Peyer's patch (tissue), 4 donors: ENCODE measurements at regions not wholly inside any gene's neighbourhood (a gene's known extent, or its start where the extent isn't known, plus 50 kb on each side); places are given as distances from the start of the nearest gene placed in this dataset.

Source experiments
- DNase-seq, 3 donors: peaks; one replicate each; pipeline ENCODE4 v3.0.0-alpha.2; 2017 to 2019
- H3K27ac ChIP-seq, 4 donors: fragments of 200-600 bp; sonication (generic); one replicate each; pipeline ENCODE4 v1.5.1; 2016 to 2019
- H3K27me3 ChIP-seq, 2 donors: fragments of 200-600 bp; sonication (generic); one replicate each; pipeline ENCODE4 v1.5.1; 2019
- H3K36me3 ChIP-seq, 3 donors: fragments of 200-600 bp; sonication (generic); one replicate each; pipeline ENCODE4 v1.5.1; 2016 to 2019
- H3K4me1 ChIP-seq, 4 donors: fragments of 200-600 bp; sonication (generic); one replicate each; pipeline ENCODE4 v1.5.1; 2016 to 2019
- H3K4me3 ChIP-seq, 4 donors: fragments of 200-600 bp; sonication (generic); 1 replicate in 3 of 4; 2 replicates in 1 of 4; pipeline ENCODE4 v1.5.1; 2016 to 2019; ENCODE audit warnings: mild to moderate bottlenecking in 1 of 4
- H3K9me3 ChIP-seq, 4 donors: fragments of 200-600 bp; sonication (generic); one replicate each; pipeline ENCODE4 v1.5.1; 2016 to 2019; ENCODE audit warnings: mild to moderate bottlenecking in 1 of 4
- POLR2A ChIP-seq, 2 donors: fragments of 450-650 bp; IDR thresholded peaks; one replicate each; pipeline ENCODE4 v1.5.1; 2017; ENCODE audit warnings: antibody characterized with exemption in 2 of 2, mild to moderate bottlenecking in 2 of 2, moderate library complexity in 2 of 2
- TF ChIP-seq, protein P1 (sequence below), 6 experiments: fragments of 450-650 bp in 4 of 6; fragments of 200-600 bp in 2 of 6; sonication (generic) in 1 of 6; IDR thresholded peaks; one replicate each; pipeline ENCODE4 v1.5.1; 2017 to 2019; ENCODE audit warnings: antibody characterized with exemption in 6 of 6, mild to moderate bottlenecking in 3 of 6, moderate library complexity in 1 of 6

DNA sequence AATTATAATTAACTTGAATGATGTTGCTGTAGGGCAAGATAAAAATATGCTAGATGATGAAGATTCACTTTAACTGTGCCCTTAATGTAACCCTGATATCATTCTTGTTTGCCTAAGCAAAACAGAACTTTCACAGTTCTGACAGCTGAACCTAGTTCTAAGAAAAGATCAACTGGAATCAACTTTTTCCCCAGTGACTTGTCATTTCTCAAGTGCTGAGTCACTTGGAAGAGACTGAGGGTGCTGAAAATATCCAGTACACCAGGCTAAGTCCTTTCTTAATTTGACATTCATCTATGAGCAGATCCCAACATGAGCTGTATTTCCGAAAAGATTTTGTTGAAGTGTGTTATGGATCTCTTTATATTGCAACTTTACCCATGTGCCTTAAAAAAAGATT lies 140.4 kb downstream of the MID1IP1 start:
- no peak for TF ChIP-seq POLR2A (IDR thresholded peaks at IDR 0.05)
- TF ChIP-seq, protein P1, sequence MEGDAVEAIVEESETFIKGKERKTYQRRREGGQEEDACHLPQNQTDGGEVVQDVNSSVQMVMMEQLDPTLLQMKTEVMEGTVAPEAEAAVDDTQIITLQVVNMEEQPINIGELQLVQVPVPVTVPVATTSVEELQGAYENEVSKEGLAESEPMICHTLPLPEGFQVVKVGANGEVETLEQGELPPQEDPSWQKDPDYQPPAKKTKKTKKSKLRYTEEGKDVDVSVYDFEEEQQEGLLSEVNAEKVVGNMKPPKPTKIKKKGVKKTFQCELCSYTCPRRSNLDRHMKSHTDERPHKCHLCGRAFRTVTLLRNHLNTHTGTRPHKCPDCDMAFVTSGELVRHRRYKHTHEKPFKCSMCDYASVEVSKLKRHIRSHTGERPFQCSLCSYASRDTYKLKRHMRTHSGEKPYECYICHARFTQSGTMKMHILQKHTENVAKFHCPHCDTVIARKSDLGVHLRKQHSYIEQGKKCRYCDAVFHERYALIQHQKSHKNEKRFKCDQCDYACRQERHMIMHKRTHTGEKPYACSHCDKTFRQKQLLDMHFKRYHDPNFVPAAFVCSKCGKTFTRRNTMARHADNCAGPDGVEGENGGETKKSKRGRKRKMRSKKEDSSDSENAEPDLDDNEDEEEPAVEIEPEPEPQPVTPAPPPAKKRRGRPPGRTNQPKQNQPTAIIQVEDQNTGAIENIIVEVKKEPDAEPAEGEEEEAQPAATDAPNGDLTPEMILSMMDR (IDR thresholded peaks at IDR 0.05): no peak
- Histone ChIP-seq H3K27me3 (no peaks in the 10 kb centered on the region), H3K27ac (peak overlapping the region in 1 of 4 donors; percentile 31), H3K4me3 (no peak overlapping the region), H3K9me3 (no peaks in the 10 kb centered on the region), H3K4me1 (no peaks in the 10 kb centered on the region), H3K36me3 (no peaks in the 10 kb centered on the region)
- DNase-seq: no peak

DNA sequence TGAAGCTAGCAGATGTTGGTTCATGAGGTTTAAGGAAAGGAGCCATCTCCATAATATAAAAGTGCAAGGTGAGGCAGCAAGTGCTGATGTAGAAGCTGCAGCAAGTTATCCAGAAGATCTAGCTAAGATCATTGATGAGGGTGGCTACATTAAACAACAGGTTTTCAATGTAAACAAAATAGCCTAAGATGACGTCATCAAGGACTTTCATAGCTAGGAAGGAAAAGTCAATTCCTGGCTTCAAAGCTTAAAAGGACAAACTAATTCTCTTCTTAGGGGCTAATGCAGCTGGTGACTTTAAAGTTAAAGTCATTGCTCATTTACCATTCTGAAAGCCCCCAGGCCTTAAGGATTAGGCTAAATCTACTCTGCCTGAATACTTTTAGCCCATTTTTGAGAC lies 141.9 kb downstream of the MID1IP1 start:
- H3K27me3 ChIP-seq: no peaks in the 10 kb centered on the region
- H3K36me3 ChIP-seq: no peaks in the 10 kb centered on the region
- no peak overlapping the region for H3K27ac ChIP-seq
- no peaks in the 10 kb centered on the region for H3K9me3 ChIP-seq
- DNase-seq: no peak
- no peak for TF ChIP-seq POLR2A (IDR thresholded peaks at IDR 0.05)
- TF ChIP-seq, protein P1 (IDR thresholded peaks at IDR 0.05): no peak
- no peak overlapping the region for H3K4me3 ChIP-seq
- H3K4me1 ChIP-seq: no peaks in the 10 kb centered on the region

DNA sequence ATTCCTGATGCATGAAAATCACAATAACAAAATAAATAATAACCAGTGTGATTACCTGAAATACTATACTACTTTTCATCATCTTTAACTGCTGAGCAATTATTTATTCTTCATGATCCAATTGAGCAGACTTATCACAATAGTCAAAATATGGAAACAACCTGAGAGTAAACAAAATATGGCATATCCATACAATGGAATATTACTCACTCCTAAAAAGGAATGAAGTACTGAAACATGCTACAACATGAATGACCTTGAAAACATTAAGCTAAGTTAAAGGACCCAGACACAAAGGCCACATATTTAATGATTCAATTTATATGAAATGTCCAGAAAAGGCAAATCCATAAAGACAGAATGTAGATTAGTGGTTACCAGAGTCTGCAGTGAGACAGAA lies 146.8 kb downstream of the MID1IP1 start:
- H3K27ac ChIP-seq: no peak overlapping the region
- TF ChIP-seq, protein P1 (IDR thresholded peaks at IDR 0.05): no peak
- no peak for TF ChIP-seq POLR2A (IDR thresholded peaks at IDR 0.05)
- no peaks in the 10 kb centered on the region for H3K9me3 ChIP-seq
- H3K4me1 ChIP-seq: no peaks in the 10 kb centered on the region
- no peaks in the 10 kb centered on the region for H3K36me3 ChIP-seq
- H3K27me3 ChIP-seq: no peaks in the 10 kb centered on the region
- H3K4me3 ChIP-seq: no peak overlapping the region
- no peak for DNase-seq

DNA sequence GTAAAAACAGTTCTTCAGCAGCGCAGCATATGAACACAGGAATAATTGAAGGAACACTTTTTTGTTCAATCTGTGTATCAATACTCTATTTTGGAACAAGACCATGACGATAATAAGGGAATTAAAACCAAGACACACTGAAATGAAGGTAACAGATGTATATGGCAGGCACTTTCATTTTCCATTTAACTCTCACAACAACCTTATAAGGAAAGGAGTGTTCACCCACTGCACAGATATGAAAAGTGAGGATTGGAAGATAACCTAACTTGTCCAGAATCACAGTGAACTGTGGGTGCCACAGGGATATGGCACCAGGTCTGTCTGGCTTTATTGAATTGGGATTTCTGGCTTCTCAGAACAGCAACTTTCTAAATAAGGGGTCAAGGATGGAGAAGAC lies 153.3 kb downstream of the MID1IP1 start:
- TF ChIP-seq, protein P1 (IDR thresholded peaks at IDR 0.05): no peak
- no peak for TF ChIP-seq POLR2A (IDR thresholded peaks at IDR 0.05)
- Histone ChIP-seq H3K27ac (no peak overlapping the region), H3K4me3 (no peak overlapping the region), H3K4me1 (no peaks in the 10 kb centered on the region), H3K9me3 (no peaks in the 10 kb centered on the region), H3K27me3 (no peaks in the 10 kb centered on the region), H3K36me3 (no peaks in the 10 kb centered on the region)
- no peak for DNase-seq

DNA sequence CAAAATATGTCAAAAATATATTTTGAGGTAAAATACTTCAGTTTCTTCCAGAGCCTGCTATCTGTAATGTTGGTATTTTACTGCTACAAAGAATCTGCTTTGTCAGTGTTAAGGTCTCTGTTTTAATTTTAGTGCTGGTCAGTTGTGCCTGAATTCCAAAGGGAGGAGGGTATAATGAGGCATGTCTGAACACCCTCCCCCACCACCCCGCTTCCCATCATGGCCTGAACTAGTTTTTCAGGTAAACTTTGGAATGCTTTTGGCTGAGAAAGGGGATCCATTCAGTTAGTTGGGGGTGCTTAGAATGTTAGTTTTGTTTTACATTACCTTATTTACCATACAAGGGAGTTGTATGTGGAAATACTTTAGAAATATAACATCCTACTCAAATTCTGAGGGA lies 158.5 kb downstream of the MID1IP1 start:
- Histone ChIP-seq H3K4me1 (no peaks in the 10 kb centered on the region), H3K36me3 (no peaks in the 10 kb centered on the region), H3K27ac (no peak overlapping the region), H3K9me3 (no peaks in the 10 kb centered on the region), H3K4me3 (no peak overlapping the region), H3K27me3 (no peaks in the 10 kb centered on the region)
- no peak for DNase-seq
- TF ChIP-seq, protein P1 (IDR thresholded peaks at IDR 0.05): no peak
- no peak for TF ChIP-seq POLR2A (IDR thresholded peaks at IDR 0.05)

DNA sequence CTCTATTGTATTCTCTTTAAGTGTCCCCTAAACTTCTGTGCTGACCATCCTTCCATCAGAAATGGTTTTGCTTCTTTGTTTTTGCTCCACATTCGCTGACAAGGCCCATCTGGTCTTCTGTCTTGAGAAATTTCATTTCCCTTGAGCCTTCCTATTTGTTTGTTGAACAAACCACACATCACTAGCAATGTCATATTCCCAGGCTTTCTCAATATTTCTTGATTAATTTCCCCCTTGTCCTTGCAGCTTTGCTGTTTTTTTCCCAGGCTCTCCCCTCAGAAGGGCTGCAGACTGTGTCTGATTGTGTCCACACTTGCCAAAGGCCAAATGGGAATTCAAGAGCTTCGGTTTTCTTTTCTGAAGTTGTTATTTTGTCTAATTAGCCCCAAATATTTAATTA lies 158.9 kb downstream of the MID1IP1 start:
- no peak for TF ChIP-seq POLR2A (IDR thresholded peaks at IDR 0.05)
- TF ChIP-seq, protein P1 (IDR thresholded peaks at IDR 0.05): no peak

More for the DNA sequence above, 158.9 kb downstream of the MID1IP1 start:
- Histone ChIP-seq H3K27ac (no peak overlapping the region), H3K4me3 (no peak overlapping the region), H3K27me3 (no peaks in the 10 kb centered on the region), H3K36me3 (no peaks in the 10 kb centered on the region), H3K9me3 (no peaks in the 10 kb centered on the region), H3K4me1 (no peaks in the 10 kb centered on the region)
- no peak for DNase-seq
